Stimulated activated naive CD8-positive, alpha-beta T cell treated with anti-CD3 and anti-CD28 coated beads, Interleukin-15, Interleukin-2, amounts not matched to agents 100 U/mL and 50 U/mL, for 24 hours (primary cell): ENCODE measurements at regions not wholly inside any gene's neighbourhood (a gene's known extent, or its start where the extent isn't known, plus 50 kb on each side); places are given as distances from the start of the nearest gene placed in this dataset.

Experiments used
- ATAC-seq: fragments of 150-1000 bp; cut with Tn5 transposase; one replicate; pipeline ENCODE4 v1.10.0; 2021
- DNase-seq: peaks from one replicate; pipeline ENCODE4 v3.0.0; 2021

GRCh38 chr2:66802877-66803276 lies 368.0 kb downstream of the MEIS1 start:
- no peak for ATAC-seq
- no peak for DNase-seq

GRCh38 chr2:66803726-66804125 lies 368.8 kb downstream of the MEIS1 start:
- no peak for ATAC-seq
- no peak for DNase-seq

GRCh38 chr2:66805016-66805865 lies 370.3 kb downstream of the MEIS1 start:
- DNase-seq (no peak), ATAC-seq (no peak)

- ATAC-seq (no peak), DNase-seq (no peak)
These were observed 371.0 kb downstream of the MEIS1 start for GRCh38 chr2:66805968-66806367.

GRCh38 chr2:66813525-66813924 lies 378.6 kb downstream of the MEIS1 start:
- no peak for ATAC-seq

GRCh38 chr2:66813976-66814375 lies 379.1 kb downstream of the MEIS1 start:
- no peak for ATAC-seq
- no peak for DNase-seq

More at GRCh38 chr2:66813525-66813924, 378.6 kb downstream of the MEIS1 start:
- DNase-seq: no peak

- no peak for ATAC-seq
- DNase-seq: no peak
These were observed 380.0 kb downstream of the MEIS1 start for GRCh38 chr2:66814916-66815315.

GRCh38 chr2:66815886-66816285 lies 381.0 kb downstream of the MEIS1 start:
- no peak for ATAC-seq
- no peak for DNase-seq

- DNase-seq (no peak), ATAC-seq (no peak)
These were observed 386.2 kb downstream of the MEIS1 start for GRCh38 chr2:66821168-66821567.

GRCh38 chr2:66822186-66822585 lies 387.3 kb downstream of the MEIS1 start:
- no peak for ATAC-seq
- DNase-seq: no peak

- ATAC-seq (no peak), DNase-seq (no peak)
These were observed 390.0 kb downstream of the MEIS1 start for GRCh38 chr2:66824926-66825325.

- ATAC-seq: no peak
These were observed 392.9 kb downstream of the MEIS1 start for GRCh38 chr2:66827851-66828250.

GRCh38 chr2:66828876-66829275 lies 394.0 kb downstream of the MEIS1 start:
- DNase-seq (no peak), ATAC-seq (no peak)

More at GRCh38 chr2:66827851-66828250, 392.9 kb downstream of the MEIS1 start:
- no peak for DNase-seq

GRCh38 chr2:66830881-66831280 lies 396.0 kb downstream of the MEIS1 start:
- ATAC-seq (no peak), DNase-seq (no peak)

- DNase-seq (no peak), ATAC-seq (no peak)
These were observed 397.9 kb downstream of the MEIS1 start for GRCh38 chr2:66832646-66833435.

GRCh38 chr2:66834859-66835258 lies 399.9 kb downstream of the MEIS1 start:
- ATAC-seq (no peak), DNase-seq (no peak)

- ATAC-seq (no peak), DNase-seq (no peak)
These were observed 401.9 kb downstream of the MEIS1 start for GRCh38 chr2:66836851-66837250.

- no peak for ATAC-seq
- DNase-seq: no peak
These were observed 404.8 kb downstream of the MEIS1 start for GRCh38 chr2:66839551-66840320.

GRCh38 chr2:66840321-66841002 lies 405.5 kb downstream of the MEIS1 start:
- no peak for ATAC-seq
- no peak for DNase-seq

GRCh38 chr2:66843847-66844246 lies 408.9 kb downstream of the MEIS1 start:
- no peak for ATAC-seq

GRCh38 chr2:66845307-66845706 lies 410.4 kb downstream of the MEIS1 start:
- no peak for ATAC-seq
- no peak for DNase-seq

More at GRCh38 chr2:66843847-66844246, 408.9 kb downstream of the MEIS1 start:
- DNase-seq: no peak

GRCh38 chr2:66846887-66847286 lies 412.0 kb downstream of the MEIS1 start:
- no peak for ATAC-seq

More at GRCh38 chr2:66846887-66847286, 412.0 kb downstream of the MEIS1 start:
- no peak for DNase-seq
